HG03565 (cell line): ENCODE measurements at regions not wholly inside any gene's neighbourhood (a gene's known extent, or its start where the extent isn't known, plus 50 kb on each side); places are given as distances from the start of the nearest gene placed in this dataset.

Experiments
- ATAC-seq: cut with Tn5 transposase; IDR thresholded peaks from one replicate; pipeline ENCODE4 v1.9.1; 2021; ENCODE audit warnings: mild to moderate bottlenecking, moderate library complexity; ENCODE audit not compliant: unreplicated experiment

DNA sequence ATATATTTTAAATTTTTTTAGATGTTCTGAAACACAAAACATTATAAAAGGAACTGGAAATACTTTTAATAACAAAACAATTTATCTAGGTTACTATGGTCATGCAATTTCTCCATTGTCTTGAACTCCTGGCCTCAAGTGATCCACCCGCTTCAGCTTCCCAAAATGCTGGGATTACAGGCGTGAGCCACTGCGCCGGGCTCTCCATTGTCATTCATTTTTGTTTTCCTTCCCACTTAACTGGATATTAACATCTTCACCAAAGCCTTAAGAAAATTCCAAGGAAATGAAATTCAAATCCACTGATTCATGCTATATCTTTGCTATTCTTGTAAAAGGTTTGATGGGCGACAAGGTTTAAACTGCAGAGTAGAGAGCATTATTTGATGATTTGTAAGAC is 279.5 kb upstream of the PKN2 start:
- no peak for ATAC-seq

DNA sequence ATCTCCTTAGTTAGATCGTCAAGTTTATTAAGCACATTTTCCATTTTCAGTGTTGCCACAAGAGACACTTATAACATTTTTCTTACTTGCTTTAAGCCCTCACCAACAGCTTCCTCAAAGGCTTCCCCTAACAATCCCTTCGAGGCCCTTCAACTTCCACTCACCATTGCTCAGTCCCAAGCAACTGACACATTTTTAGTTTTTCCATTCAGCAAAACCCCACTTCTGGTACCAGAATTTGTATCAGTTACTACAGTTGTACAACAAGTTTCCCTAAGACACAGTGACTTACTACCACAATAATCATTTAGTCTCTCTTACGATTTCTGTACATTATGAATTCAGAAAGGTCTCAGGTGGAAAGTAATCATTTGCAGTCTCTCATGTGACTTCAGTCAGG is 276.8 kb upstream of the PKN2 start:
- no peak for ATAC-seq

DNA sequence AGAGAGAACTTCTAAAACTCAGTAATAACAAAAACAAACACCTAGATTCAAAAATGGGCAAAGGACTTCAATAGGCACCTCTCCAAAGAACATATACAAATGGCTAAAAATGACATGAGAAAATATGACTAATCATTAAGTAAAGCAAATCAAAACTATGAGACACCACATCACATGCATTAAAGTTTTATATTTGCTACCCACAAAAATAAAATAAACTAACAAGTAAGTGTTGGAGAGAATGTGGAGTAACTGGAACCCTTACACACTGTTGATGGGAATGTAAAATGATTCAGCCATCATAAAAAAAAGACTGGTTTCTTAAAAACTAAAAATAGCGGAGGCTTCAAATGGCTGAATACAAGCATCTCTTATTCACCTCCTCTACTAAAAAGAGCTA is 262.1 kb upstream of the PKN2 start:
- no peak for ATAC-seq

DNA sequence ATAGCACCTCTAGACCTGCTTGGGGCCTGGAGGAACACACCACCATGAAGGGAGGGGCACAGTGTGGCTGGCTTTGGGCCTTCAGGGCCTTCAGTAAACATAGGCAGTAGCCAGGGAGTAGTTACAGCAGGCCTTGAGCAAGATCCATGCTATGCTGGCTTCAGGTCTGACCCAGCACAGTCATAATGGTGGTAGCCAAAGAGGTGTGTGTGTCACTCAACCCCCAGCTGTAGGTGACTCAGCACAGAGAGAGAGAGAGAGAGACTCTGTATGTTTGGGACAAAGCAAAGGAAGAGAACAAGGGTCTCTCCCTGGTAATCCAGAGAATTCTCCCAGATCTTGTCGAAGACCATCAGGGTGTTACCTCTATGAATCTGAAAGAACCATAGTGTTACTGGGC is 250.5 kb upstream of the PKN2 start:
- no peak for ATAC-seq

DNA sequence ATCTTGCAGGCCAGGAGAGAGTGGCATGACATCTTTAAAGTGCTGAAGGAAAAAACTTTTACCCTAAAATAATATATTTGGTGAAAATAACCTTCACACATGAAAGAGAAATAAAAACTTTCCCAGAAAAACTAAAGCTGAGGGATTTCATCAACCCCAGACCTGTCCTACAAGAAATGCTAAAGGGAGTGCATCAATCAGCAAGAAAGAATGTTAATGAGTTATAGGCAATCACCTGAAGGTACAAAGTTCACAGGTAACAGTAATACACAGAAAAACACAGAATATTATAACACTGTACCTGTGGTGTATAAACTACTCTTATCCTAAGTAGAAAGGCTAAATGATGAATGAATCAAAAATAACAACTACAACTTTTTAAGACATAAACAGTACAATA is 249.2 kb upstream of the PKN2 start:
- no peak for ATAC-seq

DNA sequence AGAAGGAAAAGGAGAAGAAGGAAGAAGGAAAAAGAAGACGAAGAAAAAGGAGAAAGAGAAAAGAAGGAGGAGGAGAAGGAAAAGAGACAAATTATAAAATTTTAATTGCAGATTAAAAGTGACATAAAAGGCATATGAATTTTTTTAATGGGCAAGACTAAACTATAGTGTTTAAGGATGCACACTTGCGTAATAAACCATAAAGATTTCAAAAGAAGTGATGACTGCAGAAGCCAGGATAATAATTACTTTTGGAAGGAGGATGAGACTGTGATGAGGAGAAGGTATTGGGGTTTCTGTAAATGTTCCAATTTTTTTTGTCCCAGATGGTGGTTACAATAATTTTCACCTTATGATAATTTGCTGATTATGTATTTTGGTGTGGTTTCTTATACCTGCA is 243.1 kb upstream of the PKN2 start:
- no peak for ATAC-seq

DNA sequence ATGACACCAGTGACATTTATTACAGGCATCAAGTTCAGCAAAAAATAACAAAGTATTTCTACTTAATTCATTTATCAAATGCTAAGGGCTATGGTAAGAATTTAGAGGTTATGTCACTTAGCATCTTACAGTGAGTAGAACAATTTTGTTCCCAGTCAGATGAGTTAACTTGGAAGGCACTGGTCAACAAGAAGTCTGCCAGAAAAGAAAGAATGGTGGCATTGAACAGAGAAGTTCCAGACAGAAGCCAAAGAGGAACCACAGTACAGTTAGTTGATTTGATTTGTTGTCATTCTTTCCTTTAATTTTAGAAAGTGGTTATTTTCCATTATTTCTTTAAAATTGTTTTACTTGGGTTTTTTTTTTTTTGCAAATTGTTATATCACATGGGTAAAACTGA is 232.2 kb upstream of the PKN2 start:
- ATAC-seq: no peak

DNA sequence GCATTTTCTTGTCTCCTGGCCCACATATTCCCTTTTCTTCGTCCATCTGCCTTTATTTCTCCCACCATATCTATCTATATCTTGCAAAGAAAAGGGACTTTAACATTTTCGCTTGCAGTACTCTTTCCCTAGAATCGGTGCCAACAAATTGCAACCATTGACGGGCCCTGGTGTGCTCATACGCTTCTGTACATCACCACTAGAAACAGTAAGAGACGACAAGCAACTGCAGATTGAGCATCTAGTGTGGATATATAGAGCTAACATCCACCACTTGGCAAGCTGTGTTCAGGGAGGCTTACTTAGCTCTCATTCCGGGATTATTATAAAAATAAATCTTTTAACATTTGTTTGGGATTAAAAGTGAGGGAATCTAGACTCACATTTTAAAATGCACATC is 230.8 kb upstream of the PKN2 start:
- ATAC-seq: no peak

DNA sequence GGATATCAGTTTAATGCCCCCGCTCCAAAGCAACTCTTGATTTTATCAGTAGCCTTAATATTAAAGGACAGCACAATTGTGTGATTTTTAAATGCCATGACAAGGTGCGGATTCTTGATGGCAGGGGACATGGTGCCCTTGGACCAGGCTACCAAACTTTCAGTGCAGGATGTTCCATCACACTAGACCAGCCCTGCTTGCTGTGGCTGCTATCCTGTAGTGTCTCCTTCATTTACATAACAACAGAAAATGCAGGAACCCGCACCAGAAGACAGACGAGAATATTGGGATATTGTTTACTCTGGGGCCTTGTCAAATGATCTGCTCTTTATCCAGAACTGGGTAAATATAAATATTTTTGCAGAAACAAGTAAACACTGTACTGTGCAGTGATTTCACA is 229.3 kb upstream of the PKN2 start:
- no peak for ATAC-seq

DNA sequence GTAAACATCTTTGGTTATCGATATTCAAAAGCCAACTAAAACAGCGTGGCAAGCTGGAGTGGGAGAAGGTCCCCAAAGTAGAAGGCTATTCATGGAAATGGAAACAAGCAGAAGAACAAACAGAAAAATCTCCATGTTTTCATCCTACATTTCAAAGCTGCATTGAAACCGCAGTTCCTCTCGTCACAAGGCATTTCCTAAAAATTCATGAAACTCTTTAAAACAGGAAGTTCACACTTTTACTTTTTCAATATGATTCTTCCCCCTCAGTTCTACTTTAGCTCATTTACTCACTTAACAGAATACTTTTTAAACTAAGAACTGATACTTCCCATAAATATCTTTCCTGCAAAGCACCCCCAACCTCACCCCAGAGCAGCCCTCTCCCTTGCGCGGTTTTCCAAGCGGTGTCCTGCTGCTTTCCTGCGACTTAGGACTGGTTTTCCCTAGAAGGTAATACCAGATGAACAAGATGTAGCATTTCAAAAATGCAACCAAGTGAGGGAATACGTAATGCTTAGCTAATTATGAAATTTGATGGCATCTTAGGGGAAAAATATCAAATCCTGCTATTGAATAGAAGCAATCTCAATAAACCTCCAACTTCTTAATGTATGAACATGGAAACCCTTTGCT is 228.3 kb upstream of the PKN2 start:
- ATAC-seq: no peak

DNA sequence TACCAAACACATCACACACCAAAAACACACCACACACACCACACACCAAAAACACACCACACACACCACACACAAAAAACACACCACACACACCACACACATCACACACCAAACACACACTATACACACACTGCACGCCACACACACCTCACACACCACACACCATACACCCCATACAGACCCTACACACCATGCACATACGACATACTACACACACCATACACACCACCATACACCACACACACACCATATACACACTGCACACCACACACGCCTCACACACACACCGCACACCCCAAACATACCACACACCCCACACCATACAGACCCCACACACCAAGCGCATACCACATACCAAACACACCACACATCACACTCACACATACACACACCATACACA is 226.9 kb upstream of the PKN2 start:
- no peak for ATAC-seq

DNA sequence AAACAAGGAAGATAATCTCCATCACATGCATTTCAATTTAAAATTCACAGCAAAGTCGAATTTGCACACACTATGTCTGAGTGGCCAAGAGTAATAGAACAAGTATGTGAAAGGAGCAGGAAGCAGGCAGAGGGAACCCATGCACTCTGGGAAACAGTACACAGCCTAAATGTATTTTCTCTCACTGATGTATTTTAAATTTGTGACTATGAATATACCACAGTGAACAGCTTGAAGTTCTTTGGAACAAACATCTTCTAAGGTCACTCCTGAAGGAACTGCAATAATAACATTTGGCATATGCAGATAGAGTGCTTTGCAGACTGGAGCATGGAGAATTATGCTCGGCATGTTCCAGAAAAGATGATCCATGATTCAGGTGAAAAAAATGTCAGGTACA is 223.1 kb upstream of the PKN2 start:
- ATAC-seq: no peak

DNA sequence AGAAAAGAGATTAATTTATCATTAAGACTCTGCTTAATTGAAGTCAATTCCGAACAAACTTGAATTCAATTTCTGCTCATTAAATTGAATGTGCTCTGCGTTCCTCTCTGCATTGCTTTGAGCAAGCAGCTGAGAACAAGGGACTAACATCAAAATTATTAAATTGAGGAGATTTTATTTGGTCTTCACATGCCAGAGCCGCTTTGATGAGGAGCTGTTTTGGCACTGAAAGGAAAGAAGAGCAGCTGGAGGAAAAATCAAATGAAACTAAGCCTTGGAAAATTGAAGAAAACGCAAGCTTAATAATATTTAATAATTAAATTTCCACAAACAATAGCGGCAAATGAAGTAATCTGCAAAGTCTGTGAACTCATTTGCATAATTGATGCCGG is 222.0 kb upstream of the PKN2 start:
- ATAC-seq: no peak

DNA sequence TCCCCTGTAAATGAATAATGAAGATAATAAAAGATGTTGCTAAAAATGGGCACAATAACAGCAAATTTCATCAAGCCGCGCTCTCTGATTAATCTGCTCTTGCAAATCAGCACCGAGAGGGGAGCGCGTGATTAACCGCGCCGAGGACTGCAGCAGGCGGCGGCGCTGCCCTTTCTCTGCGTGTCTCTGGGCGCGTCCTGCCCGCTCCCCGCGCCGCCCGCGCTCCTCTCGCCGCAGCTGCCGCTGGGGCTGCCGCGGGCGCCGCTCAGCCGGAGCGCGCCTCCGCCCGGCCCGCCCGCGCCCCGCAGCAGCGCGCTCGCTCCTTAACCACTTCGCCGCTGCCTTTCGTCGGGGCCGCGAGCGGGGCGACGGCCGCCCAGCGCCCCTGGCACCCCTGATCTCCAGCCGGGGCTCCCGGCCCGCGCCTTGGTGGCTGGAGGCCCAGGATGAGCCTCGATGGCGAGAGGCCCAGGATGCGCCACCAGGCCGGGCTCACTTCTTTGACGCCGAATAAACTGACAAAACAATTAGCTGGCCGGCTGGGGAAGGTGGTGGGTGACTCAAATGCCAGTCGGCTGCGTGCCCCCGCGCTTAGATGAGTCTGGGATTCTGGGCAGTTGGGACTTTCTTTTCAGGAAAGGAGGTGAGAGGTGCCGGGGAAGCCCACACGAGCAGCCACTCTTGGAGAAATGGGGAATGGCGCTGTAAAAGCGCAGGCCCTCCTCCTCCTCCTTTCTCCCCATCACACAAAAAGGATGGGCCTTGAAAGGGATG is 221.4 kb upstream of the PKN2 start:
- ATAC-seq: no peak

DNA sequence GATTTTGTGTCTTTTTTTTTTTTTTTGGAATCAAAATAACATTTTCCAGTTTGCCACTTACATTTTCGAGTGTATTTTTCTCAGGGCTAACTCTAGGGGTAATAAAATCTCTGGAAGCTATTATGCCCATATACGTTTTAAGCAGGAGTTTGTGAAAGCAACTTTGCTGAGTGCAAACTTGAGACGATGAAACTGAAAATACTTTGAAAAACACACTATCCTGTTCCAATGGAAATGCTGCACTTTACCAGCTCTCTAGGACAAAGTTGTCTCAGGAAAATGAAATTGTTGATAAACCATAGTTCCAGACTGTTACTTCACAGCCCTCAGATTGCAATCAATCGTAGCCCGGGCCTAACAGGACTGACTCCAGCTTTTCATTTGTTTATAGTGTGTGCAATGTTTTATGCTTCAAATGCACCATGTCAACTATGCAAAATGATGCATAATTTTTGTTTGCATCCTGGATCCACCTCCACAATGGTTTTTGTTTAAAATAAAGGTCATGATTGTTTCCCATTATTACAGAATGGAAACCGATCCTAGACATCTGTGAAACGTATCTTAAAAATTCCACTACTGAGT is 220.6 kb upstream of the PKN2 start:
- ATAC-seq: no peak

DNA sequence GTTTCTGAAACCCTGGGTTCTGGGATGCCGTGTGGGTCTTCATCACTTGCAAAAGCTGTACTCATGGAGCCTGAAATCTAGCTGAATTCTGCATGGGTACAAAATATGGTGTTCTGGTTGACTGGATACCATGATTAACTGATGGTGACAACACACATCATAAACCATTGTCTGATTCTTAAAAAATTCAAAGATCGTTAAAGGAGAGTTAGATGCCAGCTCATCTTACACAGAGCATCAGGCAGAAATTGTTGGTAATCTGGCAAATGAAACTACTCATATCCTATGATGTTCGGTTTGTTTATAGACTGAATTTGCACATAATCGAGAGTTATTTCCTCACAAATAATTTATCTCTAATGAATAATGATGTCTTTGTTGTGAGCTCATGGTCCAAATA is 218.1 kb upstream of the PKN2 start:
- no peak for ATAC-seq

DNA sequence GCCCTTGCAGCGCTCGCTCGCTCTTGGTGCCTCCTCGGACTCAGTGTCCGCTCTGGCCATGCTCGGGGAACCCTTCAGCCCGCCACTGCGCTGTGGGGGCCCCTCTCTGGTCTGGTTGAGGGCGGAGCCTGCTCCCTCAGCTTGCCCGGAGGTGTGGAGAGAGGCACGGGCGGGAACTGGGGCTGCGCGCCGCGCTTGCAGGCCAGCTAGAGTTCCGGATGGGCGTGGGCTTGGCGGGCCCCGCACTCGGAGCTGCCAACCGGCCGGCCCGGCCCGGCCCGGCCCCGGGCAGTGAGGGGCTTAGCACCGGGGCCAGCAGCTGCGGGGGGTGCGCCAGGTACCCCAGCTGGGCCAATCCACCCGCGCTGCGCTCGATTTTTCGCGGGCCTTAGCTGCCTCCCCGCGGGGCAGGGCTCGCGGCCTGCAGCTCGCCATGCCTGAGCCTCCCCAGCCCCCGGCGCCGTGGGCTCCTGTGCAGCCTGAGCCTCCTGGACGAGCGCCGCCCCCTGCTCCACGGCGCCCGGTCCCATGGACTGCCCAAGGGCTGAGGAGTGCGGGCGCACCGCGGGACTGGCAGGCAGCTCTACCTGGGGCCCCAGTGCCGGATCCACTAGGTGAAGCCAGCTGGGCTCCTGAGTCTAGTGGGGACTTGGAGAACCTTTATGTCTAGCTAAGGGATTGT is 217.0 kb upstream of the PKN2 start:
- ATAC-seq: no peak

DNA sequence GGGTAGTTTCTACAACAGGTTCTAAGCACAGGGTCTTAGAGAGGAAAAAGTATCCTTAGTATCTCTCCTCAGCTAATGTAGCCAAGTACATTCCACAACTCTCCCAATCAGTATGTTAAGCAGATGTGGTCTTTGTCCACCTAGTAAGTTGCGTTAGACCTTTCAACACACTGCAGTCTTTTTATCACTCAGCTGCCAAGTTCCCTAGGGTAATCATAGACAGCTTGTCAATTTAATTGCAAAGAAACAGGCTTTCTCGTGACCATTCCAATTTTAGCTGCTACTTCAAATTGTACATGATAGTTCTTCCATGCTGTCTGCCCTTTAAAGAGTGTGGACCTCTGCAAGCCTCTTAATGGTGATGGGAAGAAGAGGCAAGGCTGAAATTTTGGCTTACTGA is 211.8 kb upstream of the PKN2 start:
- ATAC-seq: no peak

DNA sequence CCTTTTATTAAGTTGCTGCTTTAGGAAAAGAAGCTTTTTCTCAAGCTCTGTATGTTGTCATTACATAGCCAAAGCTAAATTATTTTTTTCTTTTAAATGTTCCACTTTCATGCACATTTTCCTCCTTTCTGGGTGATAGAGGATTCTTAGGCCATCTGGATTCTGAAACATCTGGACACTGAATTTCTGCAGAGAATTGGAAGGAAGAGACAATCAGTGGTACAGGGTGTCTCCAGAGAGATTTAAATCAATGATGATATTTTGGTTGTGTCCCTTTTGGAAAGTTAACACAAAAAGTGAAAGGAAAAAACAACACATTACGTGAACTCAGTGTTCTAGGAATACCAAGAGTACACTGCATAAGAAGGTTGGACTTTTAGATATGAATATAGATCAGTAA is 211.4 kb upstream of the PKN2 start:
- ATAC-seq: no peak

DNA sequence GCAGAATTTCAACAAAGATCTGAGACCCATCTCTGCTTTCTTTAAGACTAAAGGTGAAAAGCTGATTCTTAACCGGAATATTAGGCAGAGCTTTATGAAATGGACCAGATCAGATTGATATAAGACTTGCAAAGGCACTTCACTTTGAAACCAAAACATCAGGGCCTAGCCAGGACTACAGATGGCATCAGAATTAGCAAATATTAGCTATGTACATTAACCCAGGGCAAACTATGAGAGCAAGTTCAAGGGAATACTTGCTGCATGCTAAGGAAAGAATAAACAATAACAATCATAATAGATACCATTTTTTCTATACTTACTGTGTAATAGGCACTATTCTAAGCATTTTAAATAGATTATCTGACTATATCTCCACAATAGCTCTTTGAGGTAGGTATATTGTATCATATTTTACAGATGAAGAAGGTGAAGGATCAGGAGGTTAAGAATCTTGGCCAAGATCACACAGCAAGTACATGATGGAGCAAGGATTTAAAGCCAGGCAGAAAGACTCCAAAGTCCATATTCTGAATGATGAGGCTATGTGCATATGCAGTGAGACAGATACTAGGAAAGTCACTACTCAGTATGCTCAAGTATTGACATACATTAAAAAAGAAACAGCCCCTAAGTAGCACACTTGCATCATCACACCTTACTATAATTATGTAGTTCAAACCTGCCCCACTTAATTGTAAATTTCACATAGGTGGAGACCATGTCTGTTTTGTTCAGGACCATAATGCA is 209.3 kb upstream of the PKN2 start:
- ATAC-seq: no peak

DNA sequence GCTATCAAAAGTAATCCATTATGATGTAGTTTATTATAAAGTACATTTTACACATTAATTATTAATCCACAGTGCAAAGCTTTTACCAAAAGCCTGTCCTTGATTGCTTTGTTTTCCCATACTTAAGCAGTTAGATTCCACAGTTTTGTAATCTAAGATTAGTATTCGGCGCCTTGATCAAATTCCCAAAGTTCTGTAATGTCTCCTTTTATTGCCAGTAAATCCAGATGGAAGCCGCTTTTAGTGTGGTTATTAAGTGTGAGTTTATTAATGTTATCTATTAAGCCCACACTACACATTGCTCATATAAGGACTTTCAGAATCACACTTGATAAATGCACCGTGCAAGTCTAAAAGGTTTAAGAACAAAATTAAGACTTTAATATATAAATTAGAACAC is 199.2 kb upstream of the PKN2 start:
- no peak for ATAC-seq
